Stromal cell of bone marrow (primary cell): ENCODE measurements at regions not wholly inside any gene's neighbourhood (a gene's known extent, or its start where the extent isn't known, plus 50 kb on each side); places are given as distances from the start of the nearest gene placed in this dataset.

ENCODE experiments used
- DNase-seq: peaks from one replicate; pipeline ENCODE4 v3.0.0-alpha.2; 2012; ENCODE audit warnings: low read depth

GRCh38 chr2:240346015-240346752 lies 89.3 kb upstream of the GPC1 start:
- no peak for DNase-seq

GRCh38 chr2:240346753-240347372 lies 88.6 kb upstream of the GPC1 start:
- DNase-seq = no peak

- no peak for DNase-seq
These were observed 88.0 kb upstream of the GPC1 start for GRCh38 chr2:240347373-240347940.

GRCh38 chr2:240347949-240348500 lies 87.4 kb upstream of the GPC1 start:
- no peak for DNase-seq

GRCh38 chr2:240348522-240348921 lies 86.9 kb upstream of the GPC1 start:
- no peak for DNase-seq

GRCh38 chr2:240349133-240350005 lies 86.1 kb upstream of the GPC1 start:
- no peak for DNase-seq

GRCh38 chr2:240350006-240350355 lies 85.5 kb upstream of the GPC1 start:
- DNase-seq = no peak

- DNase-seq = no peak
These were observed 84.8 kb upstream of the GPC1 start for GRCh38 chr2:240350696-240351087.

GRCh38 chr2:240351088-240351741 lies 84.2 kb upstream of the GPC1 start:
- no peak for DNase-seq

GRCh38 chr2:240351826-240352426 lies 83.5 kb upstream of the GPC1 start:
- no peak for DNase-seq

- no peak for DNase-seq
These were observed 82.2 kb upstream of the GPC1 start for GRCh38 chr2:240353086-240353798.

GRCh38 chr2:240353944-240354343 lies 81.5 kb upstream of the GPC1 start:
- DNase-seq = no peak

GRCh38 chr2:240355001-240355891 lies 80.2 kb upstream of the GPC1 start:
- peak; percentile 10 for DNase-seq

GRCh38 chr2:240355962-240356361 lies 79.5 kb upstream of the GPC1 start:
- no peak for DNase-seq

GRCh38 chr2:240356700-240357640 lies 78.5 kb upstream of the GPC1 start:
- DNase-seq = no peak

- no peak for DNase-seq
These were observed 77.8 kb upstream of the GPC1 start for GRCh38 chr2:240357641-240358012.

GRCh38 chr2:240358080-240358479 lies 77.4 kb upstream of the GPC1 start:
- DNase-seq = no peak

- no peak for DNase-seq
These were observed 76.6 kb upstream of the GPC1 start for GRCh38 chr2:240358821-240359397.
